HEK293 (cell line): ENCODE measurements at regions not wholly inside any gene's neighbourhood (a gene's known extent, or its start where the extent isn't known, plus 50 kb on each side); places are given as distances from the start of the nearest gene placed in this dataset.

ENCODE experiments used
- ATF2 ChIP-seq: fragments of 450-650 bp; formaldehyde crosslinking; IDR thresholded peaks from 2 replicates; pipeline ENCODE4 v1.5.1; 2016; ENCODE audit warnings: missing biosample characterization, missing genetic modification characterization, low read depth
- CTCF ChIP-seq: fragments of 450-650 bp; formaldehyde crosslinking; IDR thresholded peaks from 2 replicates; pipeline ENCODE4 v1.5.1; 2016; ENCODE audit warnings: missing biosample characterization, missing genetic modification characterization
- MZF1 ChIP-seq: fragments of 450-650 bp; formaldehyde crosslinking; IDR thresholded peaks from 2 replicates; pipeline ENCODE4 v1.5.1; 2017; ENCODE audit warnings: missing biosample characterization, missing genetic modification characterization, borderline replicate concordance
- REST ChIP-seq: fragments of 450-650 bp; formaldehyde crosslinking; IDR thresholded peaks from 2 replicates; pipeline ENCODE4 v1.5.1; 2016; ENCODE audit warnings: missing biosample characterization, missing genetic modification characterization
- SP2 ChIP-seq: fragments of 450-650 bp; formaldehyde crosslinking; IDR thresholded peaks from 2 replicates; pipeline ENCODE4 v1.5.1; 2016; ENCODE audit warnings: missing biosample characterization, missing genetic modification characterization
- ZBTB44 ChIP-seq: fragments of 450-650 bp; IDR thresholded peaks from 2 replicates; pipeline ENCODE4 v1.5.1; 2018; ENCODE audit warnings: missing biosample characterization, mild to moderate bottlenecking, missing genetic modification characterization
- ZBTB49 ChIP-seq: fragments of 450-650 bp; formaldehyde crosslinking; IDR thresholded peaks from 2 replicates; pipeline ENCODE4 v1.5.1; 2016; ENCODE audit warnings: missing biosample characterization, missing genetic modification characterization, low read depth
- ZBTB7A ChIP-seq: fragments of 450-650 bp; formaldehyde crosslinking; IDR thresholded peaks from 2 replicates; pipeline ENCODE4 v1.5.1; 2016; ENCODE audit warnings: low read depth, missing biosample characterization, missing genetic modification characterization
- ZFP3 ChIP-seq: fragments of 450-650 bp; formaldehyde crosslinking; IDR thresholded peaks from 2 replicates; pipeline ENCODE4 v1.5.1; 2016; ENCODE audit warnings: low read depth, missing biosample characterization, missing genetic modification characterization
- ZNF155 ChIP-seq: fragments of 450-650 bp; formaldehyde crosslinking; IDR thresholded peaks from 2 replicates; pipeline ENCODE4 v1.5.1; 2016; ENCODE audit warnings: missing biosample characterization, missing genetic modification characterization
- ZNF274 ChIP-seq, 2 experiments: fragments of 200-500 bp in 1 of 2; fragments of 450-650 bp in 1 of 2; sonication (Bioruptor generic) in 1 of 2; formaldehyde crosslinking in 1 of 2; IDR thresholded peaks; 2 replicates each; pipeline versions ENCODE4 v1.5.1 to v1.6.1; 2014 to 2016; ENCODE audit warnings: borderline replicate concordance in 1 of 2, inconsistent platforms in 1 of 2, low read length in 1 of 2, missing biosample characterization in 1 of 2, missing genetic modification characterization in 1 of 2
- ZNF558 ChIP-seq: fragments of 450-650 bp; formaldehyde crosslinking; IDR thresholded peaks from 2 replicates; pipeline ENCODE4 v1.5.1; 2016; ENCODE audit warnings: missing biosample characterization, missing genetic modification characterization
- TF ChIP-seq, protein P1 (sequence below): fragments of 450-650 bp; formaldehyde crosslinking; IDR thresholded peaks from 2 replicates; pipeline ENCODE4 v1.5.1; 2016; ENCODE audit warnings: missing biosample characterization, missing genetic modification characterization
- TF ChIP-seq, protein P2 (sequence below): fragments of 450-650 bp; formaldehyde crosslinking; IDR thresholded peaks from 2 replicates; pipeline ENCODE4 v1.5.1; 2016; ENCODE audit warnings: missing biosample characterization, missing genetic modification characterization

DNA sequence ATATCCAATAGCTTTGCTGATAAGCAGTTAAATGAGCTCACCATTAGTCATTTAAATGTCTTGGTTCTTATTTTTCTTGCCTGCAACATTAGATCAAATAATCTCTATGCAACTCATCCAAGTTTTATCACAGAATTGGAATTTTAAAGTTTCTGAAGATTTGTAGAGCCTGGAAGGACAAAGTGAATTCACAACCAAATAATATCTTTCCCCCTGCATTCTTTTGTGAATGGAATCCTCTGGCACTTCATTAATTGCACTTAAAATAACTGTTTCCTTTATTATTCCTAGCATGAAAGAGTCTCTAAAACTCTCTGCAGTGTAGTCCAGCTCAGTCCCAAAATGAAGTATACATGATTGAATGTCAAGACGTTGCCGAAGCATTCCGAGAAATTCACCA, 345.6 kb upstream of the TGFBR2 start:
- TF ChIP-seq CTCF (tag by site-specific recombination) (no peak), ATF2 (tag by site-specific recombination) (no peak), ZBTB7A (tag by site-specific recombination) (no peak), ZBTB44 (tag by site-specific recombination) (no peak), ZNF558 (tag by site-specific recombination) (no peak), REST (tag by site-specific recombination) (no peak), ZNF274 (IDR thresholded peaks at IDR 0.05; ENCODE audit: low read length) (no peak), ZNF274 (tag by site-specific recombination; IDR thresholded peaks at IDR 0.05; ENCODE audit: borderline replicate concordance) (no peak), ZFP3 (tag by site-specific recombination) (no peak), MZF1 (tag by site-specific recombination) (no peak), SP2 (no peak), ZBTB49 (tag by site-specific recombination) (no peak), ZNF155 (no peak)
- TF ChIP-seq, protein P1, sequence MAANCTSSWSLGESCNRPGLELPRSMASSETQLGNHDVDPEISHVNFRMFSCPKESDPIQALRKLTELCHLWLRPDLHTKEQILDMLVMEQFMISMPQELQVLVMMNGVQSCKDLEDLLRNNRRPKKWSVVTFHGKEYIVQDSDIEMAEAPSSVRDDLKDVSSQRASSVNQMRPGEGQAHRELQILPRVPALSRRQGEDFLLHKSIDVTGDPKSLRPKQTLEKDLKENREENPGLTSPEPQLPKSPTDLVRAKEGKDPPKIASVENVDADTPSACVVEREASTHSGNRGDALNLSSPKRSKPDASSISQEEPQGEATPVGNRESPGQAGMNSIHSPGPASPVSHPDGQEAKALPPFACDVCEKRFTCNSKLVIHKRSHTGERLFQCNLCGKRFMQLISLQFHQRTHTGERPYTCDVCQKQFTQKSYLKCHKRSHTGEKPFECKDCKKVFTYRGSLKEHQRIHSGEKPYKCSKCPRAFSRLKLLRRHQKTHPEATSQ (tag by site-specific recombination), result no peak
- TF ChIP-seq, protein P2, sequence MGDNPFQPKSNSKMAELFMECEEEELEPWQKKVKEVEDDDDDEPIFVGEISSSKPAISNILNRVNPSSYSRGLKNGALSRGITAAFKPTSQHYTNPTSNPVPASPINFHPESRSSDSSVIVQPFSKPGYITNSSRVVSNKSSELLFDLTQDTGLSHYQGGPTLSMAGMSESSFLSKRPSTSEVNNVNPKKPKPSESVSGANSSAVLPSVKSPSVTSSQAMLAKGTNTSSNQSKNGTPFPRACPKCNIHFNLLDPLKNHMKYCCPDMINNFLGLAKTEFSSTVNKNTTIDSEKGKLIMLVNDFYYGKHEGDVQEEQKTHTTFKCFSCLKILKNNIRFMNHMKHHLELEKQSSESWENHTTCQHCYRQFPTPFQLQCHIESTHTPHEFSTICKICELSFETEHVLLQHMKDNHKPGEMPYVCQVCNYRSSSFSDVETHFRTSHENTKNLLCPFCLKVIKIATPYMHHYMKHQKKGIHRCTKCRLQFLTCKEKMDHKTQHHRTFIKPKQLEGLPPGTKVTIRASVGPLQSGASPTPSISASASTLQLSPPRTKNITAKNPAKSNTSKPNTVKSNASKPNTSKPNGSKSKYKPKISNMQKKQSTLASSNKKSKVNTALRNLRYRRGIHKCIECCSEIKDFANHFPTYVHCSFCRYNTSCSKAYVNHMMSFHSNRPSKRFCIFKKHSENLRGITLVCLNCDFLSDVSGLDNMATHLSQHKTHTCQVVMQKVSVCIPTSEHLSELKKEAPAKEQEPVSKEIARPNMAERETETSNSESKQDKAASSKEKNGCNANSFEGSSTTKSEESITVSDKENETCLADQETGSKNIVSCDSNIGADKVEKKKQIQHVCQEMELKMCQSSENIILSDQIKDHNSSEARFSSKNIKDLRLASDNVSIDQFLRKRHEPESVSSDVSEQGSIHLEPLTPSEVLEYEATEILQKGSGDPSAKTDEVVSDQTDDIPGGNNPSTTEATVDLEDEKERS (tag by site-specific recombination), result no peak
